Kidney capillary endothelial cell (primary cell): ENCODE measurements at regions not wholly inside any gene's neighbourhood (a gene's known extent, or its start where the extent isn't known, plus 50 kb on each side); places are given as distances from the start of the nearest gene placed in this dataset.

Experiments
- DNase-seq: peaks from one replicate; pipeline ENCODE4 v3.0.0-alpha.2; 2018; ENCODE audit warnings: low spot score

DNA sequence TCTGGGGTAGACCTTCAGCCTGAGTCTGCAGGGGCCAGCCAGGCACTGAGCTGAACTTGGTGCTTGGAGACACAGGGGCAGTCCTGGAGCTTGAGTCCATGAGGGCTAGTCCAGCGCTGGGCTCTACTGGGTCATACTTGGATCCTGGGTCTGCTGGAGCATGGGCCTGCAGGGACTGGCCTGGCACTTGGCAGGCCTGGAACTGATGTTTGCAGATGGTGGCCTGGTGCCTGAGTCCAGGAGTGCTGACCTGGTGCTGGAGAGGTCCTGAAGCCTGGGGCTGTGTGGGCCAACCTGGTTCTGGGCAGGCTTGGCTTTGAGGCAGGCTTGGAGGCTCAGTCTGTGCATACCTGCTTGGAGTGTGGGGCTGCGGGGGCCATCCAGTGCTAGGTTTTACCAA lies 143.4 kb upstream of the DSCAM start:
- no peak for DNase-seq

DNA sequence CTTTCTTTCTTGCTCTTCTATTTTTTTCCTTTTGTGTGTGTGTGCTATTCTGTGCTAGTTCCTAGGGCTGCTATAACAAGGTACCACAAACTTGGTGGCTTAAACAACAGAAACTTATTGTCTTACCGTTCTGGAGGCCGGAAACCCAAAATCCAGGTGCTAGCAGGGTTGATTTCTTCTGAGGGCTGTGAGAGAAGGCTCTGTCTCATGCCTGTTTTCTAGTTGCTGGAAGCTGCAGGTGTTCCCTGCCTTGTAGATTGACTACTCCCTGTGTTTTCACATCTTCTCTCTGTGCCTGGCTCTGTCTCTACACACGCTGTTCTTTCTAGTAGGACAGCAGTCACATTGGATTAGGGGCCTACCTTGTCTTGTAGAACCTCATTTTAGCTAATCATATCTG lies 150.9 kb upstream of the DSCAM start:
- no peak for DNase-seq

DNA sequence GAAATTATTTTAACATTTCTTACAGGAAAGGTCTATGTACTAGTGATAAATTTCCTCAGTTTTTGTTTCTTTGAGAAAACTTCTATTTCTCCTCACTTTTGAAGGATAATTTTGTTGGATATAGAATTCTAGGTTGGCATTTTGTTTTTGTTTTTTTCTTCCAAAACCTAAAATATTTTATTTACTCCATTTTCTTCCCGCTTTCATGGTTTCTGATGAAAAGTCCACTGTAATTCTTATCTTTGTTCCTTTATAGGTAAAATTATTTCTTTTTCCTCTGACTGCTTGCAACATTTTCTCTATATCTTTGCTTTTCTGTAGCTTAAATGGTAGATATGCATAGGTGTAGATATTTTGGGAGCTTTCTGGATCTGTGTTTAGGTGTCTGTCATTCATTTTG lies 153.9 kb upstream of the DSCAM start:
- no peak for DNase-seq

DNA sequence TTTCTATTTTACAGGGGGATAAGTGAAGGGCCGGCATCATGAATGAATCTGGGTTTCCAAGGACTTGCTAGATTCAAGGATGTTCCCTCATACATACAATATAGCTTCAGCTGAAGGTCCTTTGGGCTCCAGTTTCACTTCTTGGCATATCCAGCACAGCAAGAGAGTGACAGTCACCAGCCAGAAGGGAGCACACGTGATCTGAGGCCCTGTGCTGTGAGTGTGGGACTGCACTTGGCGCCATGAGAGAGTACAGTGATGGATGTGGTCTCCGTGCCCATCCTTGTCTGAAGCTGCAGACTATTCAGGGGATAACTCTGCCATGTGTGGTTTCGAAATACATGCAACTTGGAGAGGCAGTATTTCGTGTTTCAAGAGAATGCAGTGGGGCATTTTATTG lies 159.7 kb upstream of the DSCAM start:
- no peak for DNase-seq

DNA sequence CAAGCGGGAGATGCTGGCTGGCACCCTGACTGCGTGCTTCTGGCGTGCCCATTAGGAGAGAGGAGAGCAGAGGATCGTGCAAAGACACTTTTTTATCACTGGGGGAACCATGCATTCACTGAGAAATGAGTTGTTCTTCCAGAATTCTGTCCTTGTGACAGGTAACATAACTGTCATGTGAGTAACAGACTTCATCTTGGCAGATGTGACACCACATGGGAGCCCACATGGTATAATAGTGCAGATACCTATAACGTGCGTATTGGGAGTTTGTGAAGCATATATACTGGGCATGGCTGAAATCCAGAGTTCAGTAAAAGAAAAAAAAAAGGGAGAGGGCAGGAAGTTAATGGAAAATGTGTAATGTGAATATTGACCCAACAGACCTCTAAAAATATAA lies 159.6 kb upstream of the BACE2 start:
- DNase-seq: no peak

DNA sequence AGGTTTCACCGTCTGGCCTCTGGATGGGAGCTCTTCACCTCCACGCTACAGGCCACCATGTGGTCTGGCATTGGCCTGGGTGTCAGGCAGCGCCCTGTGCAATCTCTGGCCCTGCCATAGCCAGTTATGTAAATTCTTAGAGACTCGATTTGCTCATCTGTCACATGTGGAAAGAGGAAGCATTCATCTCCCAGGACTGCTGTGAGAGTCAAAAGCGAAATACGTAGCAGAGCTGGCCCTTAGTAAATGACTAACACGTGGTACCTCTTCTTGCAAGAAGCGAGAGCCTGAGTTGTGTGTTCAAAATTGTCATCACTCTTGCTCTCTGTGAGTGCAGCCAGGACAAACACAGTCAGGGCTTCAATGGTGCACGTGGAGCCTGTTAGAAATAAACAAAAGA lies 159.0 kb upstream of the BACE2 start:
- no peak for DNase-seq

DNA sequence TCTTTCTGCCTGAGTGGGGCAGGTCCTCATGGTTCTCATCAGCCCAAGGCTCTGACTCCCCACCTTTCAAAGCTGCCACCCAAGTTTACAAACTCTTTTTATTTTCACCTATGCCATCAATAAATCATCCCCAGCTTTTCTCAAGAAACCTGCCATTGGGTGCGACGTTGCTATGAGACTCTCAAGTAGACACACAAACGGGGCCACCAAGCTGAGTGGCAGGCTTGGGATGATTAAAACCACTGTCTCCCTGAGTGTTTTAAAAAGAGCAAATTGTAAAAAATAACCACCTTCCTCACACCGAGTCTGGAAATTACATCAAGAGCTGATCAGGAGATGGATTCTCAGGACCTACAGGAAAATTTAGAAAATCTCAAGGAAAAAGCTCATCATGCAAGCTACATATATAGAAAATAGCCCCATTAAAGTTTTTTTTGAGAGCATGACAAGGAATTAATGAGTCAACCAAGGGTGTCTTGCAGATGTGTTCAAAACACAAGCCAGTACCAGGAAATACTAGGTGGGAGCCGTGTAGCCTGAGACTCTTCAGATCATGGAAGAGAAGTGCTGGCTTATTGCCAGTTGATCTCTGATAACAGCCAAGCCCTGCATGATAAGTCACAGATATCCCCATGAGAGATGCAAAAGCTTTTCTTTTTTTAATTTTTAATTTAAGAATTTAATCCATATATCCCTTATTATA lies 158.4 kb upstream of the BACE2 start:
- DNase-seq: no peak

DNA sequence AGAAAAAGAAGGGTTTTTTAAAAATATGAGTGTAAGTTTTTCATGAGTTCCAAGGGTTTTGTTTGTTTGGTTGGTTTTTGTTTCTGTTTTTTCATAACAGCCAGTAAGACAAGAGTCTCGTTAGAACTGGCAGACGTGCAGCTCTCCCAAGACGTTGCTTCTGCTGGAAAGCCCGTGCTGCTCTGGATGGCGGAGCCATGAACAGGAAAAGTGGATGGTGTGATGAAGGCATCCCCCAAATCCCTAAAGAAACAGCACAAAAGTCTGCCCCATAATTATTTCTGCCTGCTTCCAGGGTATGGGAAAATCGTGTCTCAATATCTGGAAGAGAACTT lies 157.9 kb upstream of the BACE2 start:
- no peak for DNase-seq

DNA sequence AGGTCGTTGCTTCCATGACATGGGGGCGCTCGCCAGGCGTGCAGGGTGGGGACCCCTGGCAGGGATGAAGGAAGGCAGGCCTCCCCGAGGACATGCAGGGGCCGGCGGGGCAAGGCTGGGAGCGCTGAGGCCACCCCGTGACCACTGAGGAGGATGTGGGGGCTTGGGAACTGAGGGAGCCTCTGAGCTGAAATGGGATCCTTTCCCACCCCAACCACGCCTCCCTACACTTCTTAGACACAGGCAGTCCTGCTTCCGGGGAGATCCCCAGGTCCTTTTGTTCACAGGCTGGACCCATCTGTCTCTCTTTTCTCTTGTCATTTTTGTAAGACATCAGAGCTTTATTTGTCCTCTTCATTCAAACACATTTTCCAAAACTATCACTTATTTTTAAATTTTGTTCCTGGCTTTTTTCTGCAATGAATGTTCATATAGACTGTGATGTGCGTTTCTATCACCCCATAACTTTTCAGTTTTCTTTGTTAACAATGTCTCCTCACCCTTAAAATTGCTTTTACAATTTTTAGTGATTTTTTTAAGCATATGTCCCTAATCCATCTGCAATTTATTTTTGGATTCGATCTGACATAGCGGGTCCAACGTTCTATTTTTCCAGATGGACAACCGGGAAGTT lies 156.7 kb upstream of the BACE2 start:
- no peak for DNase-seq

DNA sequence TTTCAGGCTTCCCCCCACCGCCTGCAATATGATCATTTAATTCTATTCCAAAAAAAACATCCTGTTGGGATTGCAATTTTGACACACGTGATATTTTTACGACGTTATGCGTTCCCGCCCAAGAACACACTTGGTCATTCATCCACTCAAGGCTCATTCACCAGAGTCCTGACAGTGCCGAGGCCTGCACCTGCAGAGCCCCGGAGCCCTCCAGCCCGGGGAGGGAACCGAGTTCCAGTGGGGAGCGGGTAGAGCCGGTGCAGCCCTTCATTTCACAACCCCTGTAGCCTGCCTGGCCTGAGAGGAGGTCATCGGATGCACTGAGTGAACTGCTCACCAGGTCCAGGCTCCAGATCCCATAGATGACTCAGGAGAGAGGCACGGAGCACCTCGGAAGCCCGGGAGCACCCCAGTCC lies 156.0 kb upstream of the BACE2 start:
- DNase-seq: no peak

DNA sequence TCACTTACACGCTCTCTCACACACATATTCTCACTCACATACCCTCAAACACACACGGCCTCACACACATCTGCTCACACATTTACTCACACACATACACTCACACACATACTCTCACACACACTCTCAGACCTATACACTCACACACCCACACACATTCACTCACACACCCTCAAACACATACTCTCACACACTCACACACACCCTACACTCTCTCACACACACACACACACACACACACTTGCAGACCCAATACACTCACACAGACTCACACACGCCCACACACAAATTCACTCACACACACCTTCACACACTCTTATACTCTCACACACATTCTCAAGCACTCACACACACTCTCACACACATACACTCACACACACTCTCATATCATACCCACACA lies 155.5 kb upstream of the BACE2 start:
- DNase-seq: no peak

DNA sequence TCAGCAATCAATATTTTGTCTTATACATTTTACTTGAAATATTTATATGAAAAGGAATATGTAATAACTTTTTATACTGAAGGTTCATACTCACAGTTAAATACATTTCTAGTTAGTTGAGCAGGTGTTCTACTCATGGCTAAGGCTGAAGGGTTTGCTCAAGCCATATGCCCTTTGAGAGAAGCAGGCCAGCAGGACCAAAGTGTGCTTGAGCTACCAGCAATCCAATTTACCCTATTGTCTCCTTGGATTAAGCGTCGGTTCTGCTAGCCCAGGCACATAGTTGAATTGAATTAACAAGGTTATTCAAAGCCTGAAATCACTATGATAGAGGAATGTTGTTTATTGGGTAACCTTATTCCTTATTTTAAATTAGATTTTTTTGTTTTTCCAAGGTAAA lies 151.5 kb upstream of the BACE2 start:
- no peak for DNase-seq

DNA sequence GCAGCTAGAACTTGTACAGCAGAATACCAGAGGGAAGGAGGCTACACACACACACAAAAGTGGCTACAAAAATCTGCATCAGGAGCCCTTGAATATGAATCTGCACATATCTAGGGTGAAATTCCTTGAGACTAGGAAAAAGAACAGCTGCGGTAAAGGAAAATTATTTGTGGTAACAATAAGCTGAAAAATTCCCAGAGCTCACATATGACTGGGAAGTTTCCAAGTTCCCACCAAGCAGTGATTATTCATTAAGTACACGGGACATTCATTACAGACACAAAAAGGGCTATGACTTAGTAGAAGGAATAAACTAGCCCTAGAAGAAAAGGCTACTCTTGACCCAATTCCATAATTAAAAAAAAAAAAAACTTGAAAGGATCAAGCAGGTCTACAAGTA lies 149.5 kb upstream of the BACE2 start:
- DNase-seq: no peak

DNA sequence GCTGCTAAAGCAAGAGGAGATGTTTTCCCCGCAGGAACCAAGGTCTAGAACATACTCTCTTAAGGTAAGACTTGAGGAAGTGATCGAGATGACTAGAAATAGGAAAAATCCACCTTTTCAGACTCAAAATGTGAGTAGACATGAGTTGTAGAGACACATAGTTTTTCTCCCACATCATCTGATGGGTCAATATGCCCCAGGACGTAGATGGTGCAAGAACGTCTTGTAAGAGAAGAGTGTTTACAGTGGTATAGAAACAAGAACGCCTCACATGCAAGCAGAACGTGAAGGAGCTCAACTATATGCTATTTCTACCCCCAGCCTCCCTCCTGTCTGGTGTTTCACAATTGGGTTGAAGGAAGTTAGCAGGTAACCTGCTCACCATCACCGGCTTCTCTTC lies 144.0 kb upstream of the BACE2 start:
- no peak for DNase-seq

DNA sequence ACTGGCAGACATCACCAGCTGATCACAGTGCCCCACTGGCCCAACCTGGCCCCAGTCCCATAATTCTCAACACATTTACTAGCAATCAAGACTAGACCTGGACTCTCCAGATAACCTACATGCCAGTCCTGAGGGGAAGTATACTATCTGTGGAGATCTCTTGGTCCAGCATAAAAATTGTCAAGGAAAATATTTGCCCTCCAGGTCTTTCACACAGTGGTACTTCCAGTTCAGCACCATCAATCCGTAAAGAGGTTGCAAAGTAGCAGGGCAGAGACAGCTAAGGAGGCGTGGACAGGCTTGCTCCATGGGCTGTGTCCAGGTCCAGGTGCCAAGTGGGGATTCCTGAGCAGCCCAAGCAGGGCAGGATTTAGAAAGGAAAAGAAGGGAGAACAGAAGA lies 143.6 kb upstream of the BACE2 start:
- no peak for DNase-seq

DNA sequence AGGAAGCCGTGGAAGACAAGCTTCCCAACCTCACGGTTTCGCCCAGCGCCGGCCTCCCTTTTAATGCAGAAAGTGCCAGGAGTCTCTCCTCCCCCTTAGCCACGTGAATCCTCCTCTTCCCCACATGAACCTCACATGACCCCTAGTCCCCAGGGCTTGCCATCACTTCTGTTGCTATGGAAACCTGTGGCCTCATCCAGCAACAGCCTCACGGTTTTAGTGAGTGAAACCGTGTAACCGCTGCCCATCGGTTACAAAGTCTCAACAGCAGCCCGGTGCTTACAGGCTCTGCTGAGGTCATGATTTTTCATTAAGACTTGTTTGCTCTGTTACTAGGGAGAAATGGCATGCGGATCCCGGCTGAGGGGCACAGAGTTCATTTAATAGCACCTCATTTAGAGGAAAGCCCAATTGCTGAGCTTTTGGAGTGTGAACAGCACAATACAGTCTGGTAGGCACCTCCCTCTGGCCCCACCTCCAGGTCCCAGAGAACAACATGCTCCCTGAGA lies 143.2 kb upstream of the BACE2 start:
- DNase-seq: no peak

DNA sequence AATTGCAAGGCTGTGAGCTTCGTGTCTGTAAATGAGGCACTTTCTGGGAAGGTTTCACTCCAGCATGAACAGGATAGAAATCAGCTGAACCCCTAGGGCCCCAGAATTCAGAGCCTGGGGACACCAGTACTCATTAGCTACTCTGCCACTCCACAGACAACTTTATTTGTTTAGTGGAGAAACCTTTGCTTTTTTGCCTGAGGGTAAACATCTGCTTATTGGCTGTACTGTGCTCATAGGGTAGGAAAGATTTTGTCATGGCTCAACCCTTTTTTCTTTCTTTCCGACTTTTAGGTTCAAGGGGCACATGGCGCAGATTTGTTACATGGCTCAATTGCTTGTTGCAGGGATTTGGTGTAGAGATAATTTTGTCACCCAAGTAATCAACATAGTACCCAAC lies 138.4 kb upstream of the BACE2 start:
- DNase-seq: no peak

DNA sequence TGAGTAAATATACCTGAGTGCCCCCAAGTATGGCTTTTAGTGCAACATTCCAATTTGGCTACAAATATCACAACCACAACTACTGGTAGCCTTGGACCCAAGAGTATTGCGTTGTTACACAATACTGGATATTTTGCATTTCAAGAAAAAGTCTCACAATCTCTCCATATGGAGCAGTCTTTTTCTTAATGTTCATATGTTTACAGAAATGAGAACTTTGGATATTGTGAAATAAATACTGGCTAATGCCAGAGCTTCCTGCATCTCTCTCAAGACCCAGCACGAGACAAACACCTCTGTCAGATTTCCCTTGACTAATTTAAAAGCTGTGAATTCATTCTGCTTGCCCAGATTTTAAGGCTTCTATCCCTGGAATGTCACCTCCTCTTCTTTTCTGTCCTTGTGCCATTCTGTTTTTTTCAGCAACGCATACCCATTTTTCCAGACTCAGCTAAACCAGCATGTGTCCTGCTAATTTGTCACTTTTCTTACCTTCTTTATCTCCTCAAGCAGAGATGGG lies 136.2 kb upstream of the BACE2 start:
- no peak for DNase-seq

DNA sequence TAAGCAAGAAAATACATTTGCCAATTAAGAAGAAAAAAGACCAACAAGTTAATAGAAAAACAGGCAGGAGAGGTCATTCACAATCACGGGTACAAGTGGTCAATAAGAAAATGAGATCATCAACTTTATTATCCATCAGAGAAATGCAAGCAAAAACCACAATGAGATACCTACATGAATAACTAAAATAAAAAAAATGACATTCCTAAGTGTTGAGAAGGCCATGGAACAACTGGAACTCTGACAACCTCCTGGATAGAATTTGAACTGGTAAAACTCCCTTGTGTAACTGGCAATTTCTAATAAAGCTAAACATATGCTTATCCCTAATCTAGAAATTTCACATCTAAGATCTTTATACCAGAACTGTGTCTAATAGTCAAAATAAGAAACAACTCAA lies 135.4 kb upstream of the BACE2 start:
- DNase-seq: no peak

DNA sequence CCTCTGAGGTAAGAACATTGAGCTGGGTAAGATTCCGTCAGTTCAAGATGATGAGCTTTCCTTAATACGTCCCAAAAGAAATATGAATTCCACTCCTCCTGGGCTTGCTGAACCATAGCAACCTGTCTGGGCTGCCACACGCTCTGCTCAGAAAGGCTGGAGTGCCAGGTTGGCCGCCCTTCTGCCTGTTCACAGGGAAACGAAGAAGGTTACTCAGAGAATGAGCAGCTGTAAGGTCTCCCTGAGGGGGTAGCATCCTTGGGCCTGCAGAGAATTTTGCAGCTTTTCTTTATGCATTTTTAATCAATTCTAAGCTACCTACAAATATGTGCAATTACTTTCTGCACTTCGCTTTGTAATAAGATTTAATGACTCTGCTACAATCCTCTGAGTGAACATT lies 130.7 kb upstream of the BACE2 start:
- DNase-seq: no peak

DNA sequence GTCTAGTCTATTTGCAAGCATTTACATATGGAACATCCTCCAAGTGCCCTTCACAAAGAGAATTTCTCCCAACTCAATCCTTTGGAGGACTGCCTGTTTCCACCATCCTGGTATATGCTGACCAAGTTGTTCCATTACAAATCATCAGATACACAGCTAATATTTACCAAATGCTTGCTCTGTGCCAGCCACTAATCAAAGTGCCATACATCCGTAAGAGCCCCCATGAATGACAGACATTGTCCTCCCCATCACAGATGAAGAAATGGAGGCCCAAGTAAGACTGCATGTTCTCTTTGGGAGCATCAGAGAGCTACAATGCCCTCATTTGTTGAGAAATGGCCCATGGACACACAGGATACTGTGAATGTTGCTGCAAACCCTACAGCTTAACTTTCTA lies 130.0 kb upstream of the BACE2 start:
- no peak for DNase-seq

DNA sequence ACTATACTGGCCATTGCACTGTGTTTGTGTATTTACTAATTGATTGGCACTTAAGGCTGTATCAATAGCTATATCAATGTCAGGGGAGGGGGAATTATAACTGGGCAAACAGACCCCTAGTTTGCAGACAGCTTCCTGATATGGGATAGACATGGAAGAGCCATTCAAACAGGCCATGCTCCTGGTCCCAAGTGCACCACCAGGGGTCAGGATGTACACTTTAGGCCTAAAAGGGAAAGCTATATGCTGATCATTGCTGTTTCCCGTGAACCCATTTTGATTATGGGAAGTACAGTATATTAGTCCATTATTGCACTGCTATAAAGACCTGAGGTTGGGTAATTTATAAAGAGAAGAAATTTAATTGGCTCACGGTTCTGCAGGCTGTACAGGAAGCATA lies 124.9 kb upstream of the BACE2 start:
- no peak for DNase-seq

DNA sequence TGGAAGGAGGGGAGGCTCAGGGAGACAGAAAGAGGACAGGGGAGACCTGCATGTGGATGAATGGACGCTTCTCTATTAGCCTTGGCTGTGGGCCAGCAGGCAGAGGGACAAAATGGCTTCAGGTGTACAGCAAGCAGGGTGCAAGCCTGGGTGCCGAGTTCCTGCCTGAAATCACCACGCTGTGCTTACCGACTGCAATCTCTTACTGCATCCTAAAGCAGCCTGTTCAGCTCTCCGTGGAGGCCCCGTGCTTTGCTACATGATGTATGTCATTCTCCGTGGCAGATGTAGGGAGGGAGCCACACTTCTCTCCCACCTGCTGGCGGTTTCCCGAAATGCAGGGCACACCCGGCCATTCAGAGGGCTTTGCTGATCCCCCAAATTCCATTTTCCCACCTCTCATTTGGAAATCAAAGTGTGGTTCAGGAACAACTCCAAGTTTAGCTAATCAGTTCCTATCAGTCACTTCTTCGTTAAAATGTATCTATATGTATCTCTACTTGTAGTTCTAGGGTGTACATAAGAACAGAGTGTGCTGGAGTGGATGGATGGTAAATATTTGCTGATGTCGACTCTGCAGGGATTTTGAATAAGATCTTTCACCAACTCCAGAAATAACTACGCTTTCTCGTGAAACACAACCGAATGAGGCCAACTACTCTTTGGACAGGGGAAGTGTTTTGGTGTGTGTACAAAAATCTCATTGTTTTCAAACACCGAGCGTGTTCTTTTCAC lies 122.3 kb upstream of the BACE2 start:
- no peak for DNase-seq
